Caco-2 (cell line): ENCODE measurements at regions not wholly inside any gene's neighbourhood (a gene's known extent, or its start where the extent isn't known, plus 50 kb on each side); places are given as distances from the start of the nearest gene placed in this dataset.

ENCODE experiments used
- BruUV-seq: library from RNA; stranded (reverse); fragments of 400-500 nt; replicated peaks from 2 replicates; lab custom pipeline; 2021; lab: Mats Ljungman, UMichigan
- CTCF ChIA-PET: fragments of 300-600 bp; sonication (Branson Sonifier 250); formaldehyde crosslinking; loops from one replicate; lab custom pipeline; 2022; ENCODE audit warnings: antibody characterized with exemption; lab: Charles Lee
- POLR2A ChIA-PET: fragments of 300-600 bp; sonication (Branson Sonifier 250); formaldehyde crosslinking; loops from one replicate; lab custom pipeline; 2022; ENCODE audit warnings: antibody characterized with exemption; lab: Charles Lee
- DNase-seq, 2 experiments: peaks; one replicate each; pipeline versions ENCODE4 v3.0.0 to v3.0.0-alpha.2; 2020 to 2022
- H3K27me3 ChIP-seq: replicated peaks from 2 replicates; pipeline ENCODE4 v1.6.0; 2011; ENCODE audit warnings: low read length; ENCODE audit not compliant: control insufficient read depth, insufficient read depth
- H3K36me3 ChIP-seq: 2 replicates; pipeline ENCODE4 v1.5.1; 2011; ENCODE audit warnings: low read length; ENCODE audit not compliant: control insufficient read depth, insufficient read depth
- H3K4me1 ChIP-seq: fragments of 250-450 bp; sonication (Bioruptor Pico); 2 replicates; pipeline ENCODE4 v1.5.1; 2020; ENCODE audit warnings: mild to moderate bottlenecking
- H3K4me3 ChIP-seq: 2 replicates; pipeline ENCODE4 v1.5.1; 2011; ENCODE audit warnings: low read depth, mild to moderate bottlenecking, control low read depth, low read length
- H3K9me3 ChIP-seq: fragments of 250-450 bp; sonication (Bioruptor Pico); 2 replicates; pipeline ENCODE4 v1.5.1; 2020; ENCODE audit warnings: mild to moderate bottlenecking, moderate library complexity
- H3K27ac Mint-ChIP-seq: one replicate; pipeline ENCODE4 v1.8.0; 2022; ENCODE audit warnings: mixed read lengths; ENCODE audit not compliant: unreplicated experiment
- H3K27me3 Mint-ChIP-seq: one replicate; pipeline ENCODE4 v1.8.0; 2022; ENCODE audit warnings: mixed read lengths; ENCODE audit not compliant: insufficient read depth, unreplicated experiment
- H3K36me3 Mint-ChIP-seq: one replicate; pipeline ENCODE4 v1.8.0; 2022; ENCODE audit warnings: mild to moderate bottlenecking, mixed read lengths; ENCODE audit not compliant: insufficient read depth, unreplicated experiment
- H3K4me1 Mint-ChIP-seq: one replicate; pipeline ENCODE4 v1.8.0; 2022; ENCODE audit warnings: low read depth, mixed read lengths; ENCODE audit not compliant: unreplicated experiment
- H3K4me3 Mint-ChIP-seq: one replicate; pipeline ENCODE4 v1.8.0; 2022; ENCODE audit warnings: mild to moderate bottlenecking, moderate library complexity, mixed read lengths; ENCODE audit not compliant: unreplicated experiment
- H3K9me3 Mint-ChIP-seq: one replicate; pipeline ENCODE4 v1.8.0; 2022; ENCODE audit warnings: mixed read lengths; ENCODE audit not compliant: unreplicated experiment
- intact Hi-C: fragments of 100-400 bp; cut with micrococcal nuclease; formaldehyde crosslinking; loops from one replicate; pipeline ENCODE4 v1.10.0; 2022; ENCODE audit not compliant: unreplicated experiment
- TF ChIP-seq, protein P1 (sequence below), 2 experiments: fragments of 200-600 bp in 1 of 2; IDR thresholded peaks; 1 replicate in 1 of 2; 2 replicates in 1 of 2; pipeline versions ENCODE4 v1.5.1 to v1.8.0; 2011 to 2022; ENCODE audit warnings: antibody characterized with exemption in 1 of 2, control low read depth in 1 of 2, inconsistent platforms in 1 of 2, low read depth in 1 of 2, low read length in 1 of 2, mild to moderate bottlenecking in 1 of 2, moderate library complexity in 1 of 2; ENCODE audit not compliant: insufficient read depth in 1 of 2, severe bottlenecking in 1 of 2, unreplicated experiment in 1 of 2

DNA sequence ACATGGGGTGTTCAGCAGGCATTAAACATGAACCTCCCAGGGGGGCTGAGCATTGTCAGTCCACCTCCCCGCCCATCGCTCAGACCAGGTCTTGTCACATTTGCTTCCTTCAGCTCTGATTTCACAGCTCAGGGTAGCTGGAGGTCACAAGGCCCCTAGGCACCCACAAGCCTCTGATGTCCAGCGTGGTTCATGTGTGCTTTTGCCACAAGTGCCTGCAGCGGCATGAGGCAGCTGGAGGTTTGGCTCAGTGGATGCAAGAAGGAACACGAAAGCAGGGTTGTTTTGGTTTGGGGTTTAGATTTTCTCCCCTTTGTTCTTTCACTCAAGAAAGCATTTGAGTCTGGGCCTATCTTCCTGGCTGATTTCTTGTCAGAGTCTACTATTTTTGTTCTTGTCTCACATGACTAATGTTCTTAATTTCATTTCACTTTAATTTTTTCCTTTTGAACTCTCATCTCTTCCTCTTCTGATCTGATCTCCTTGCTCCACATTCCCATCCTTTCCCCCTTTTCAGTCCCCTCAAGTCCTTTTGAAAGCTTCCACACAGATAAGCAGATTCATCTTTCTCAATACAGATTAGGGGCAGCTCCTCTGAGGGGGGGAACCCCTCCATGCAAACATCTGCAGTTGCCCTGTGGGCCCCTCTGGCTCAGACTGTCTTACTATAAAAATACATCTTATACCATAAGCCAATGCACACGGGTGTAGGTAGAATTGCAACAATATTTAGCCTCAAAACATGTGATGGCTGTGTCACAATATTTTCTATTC is 68.1 kb upstream of the CEP85L start:
- intact Hi-C loops = no loop called here
- DNase-seq = no peak
- H3K4me1 ChIP-seq = no peaks in the 10 kb centered on the region
- Mint-ChIP-seq H3K36me3 (no peaks in the 10 kb centered on the region), H3K27me3 (peaks cover 2% of the 10 kb centered on the region), H3K4me1 (no peaks in the 10 kb centered on the region), H3K27ac (no peak overlapping the region), H3K9me3 (no peaks in the 10 kb centered on the region), H3K4me3 (no peak overlapping the region)
- TF ChIP-seq, protein P1, sequence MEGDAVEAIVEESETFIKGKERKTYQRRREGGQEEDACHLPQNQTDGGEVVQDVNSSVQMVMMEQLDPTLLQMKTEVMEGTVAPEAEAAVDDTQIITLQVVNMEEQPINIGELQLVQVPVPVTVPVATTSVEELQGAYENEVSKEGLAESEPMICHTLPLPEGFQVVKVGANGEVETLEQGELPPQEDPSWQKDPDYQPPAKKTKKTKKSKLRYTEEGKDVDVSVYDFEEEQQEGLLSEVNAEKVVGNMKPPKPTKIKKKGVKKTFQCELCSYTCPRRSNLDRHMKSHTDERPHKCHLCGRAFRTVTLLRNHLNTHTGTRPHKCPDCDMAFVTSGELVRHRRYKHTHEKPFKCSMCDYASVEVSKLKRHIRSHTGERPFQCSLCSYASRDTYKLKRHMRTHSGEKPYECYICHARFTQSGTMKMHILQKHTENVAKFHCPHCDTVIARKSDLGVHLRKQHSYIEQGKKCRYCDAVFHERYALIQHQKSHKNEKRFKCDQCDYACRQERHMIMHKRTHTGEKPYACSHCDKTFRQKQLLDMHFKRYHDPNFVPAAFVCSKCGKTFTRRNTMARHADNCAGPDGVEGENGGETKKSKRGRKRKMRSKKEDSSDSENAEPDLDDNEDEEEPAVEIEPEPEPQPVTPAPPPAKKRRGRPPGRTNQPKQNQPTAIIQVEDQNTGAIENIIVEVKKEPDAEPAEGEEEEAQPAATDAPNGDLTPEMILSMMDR (IDR thresholded peaks at IDR 0.05; ENCODE audit: insufficient read depth in 1 of 2, low read depth in 1 of 2, low read length in 1 of 2, severe bottlenecking in 1 of 2, unreplicated experiment in 1 of 2) = no peak
- no peaks in the 10 kb centered on the region for H3K36me3 ChIP-seq
- no peaks in the 10 kb centered on the region for H3K9me3 ChIP-seq
- ChIA-PET POLR2A (no interaction called here), CTCF (no interaction called here)
- H3K4me3 ChIP-seq = no peak overlapping the region
- no peaks in the 10 kb centered on the region for H3K27me3 ChIP-seq
- no TSS peak for BruUV-seq

DNA sequence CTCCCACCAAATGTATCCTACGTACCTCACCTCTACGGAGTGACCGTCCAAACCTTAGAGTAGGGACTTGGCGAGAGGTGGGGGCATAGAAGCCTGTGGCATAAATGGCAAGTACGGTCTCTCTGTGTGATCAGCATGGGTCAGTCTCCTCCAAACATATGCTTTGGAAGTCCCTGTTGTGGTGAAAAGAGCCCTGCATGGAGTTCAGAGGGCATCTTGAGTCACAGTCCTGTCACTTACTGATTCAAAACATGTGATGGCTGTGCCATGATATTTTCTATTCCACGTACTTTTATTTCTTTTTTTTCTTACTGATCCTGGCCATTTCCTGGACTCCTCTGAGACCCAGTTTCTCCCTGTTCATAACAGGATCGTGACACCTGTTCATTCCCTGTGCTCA is 67.5 kb upstream of the CEP85L start:
- ChIA-PET POLR2A (no interaction called here), CTCF (no interaction called here)
- Mint-ChIP-seq H3K4me3 (no peak overlapping the region), H3K9me3 (no peaks in the 10 kb centered on the region), H3K4me1 (no peaks in the 10 kb centered on the region), H3K36me3 (no peaks in the 10 kb centered on the region), H3K27me3 (peaks cover 2% of the 10 kb centered on the region), H3K27ac (no peak overlapping the region)
- intact Hi-C loops = no loop called here
- no TSS peak for BruUV-seq
- no peaks in the 10 kb centered on the region for H3K9me3 ChIP-seq
- no peaks in the 10 kb centered on the region for H3K4me1 ChIP-seq
- no peak overlapping the region for H3K4me3 ChIP-seq
- H3K36me3 ChIP-seq = no peaks in the 10 kb centered on the region
- DNase-seq = no peak
- TF ChIP-seq, protein P1 (IDR thresholded peaks at IDR 0.05; ENCODE audit: insufficient read depth in 1 of 2, low read depth in 1 of 2, low read length in 1 of 2, severe bottlenecking in 1 of 2, unreplicated experiment in 1 of 2) = no peak
- no peaks in the 10 kb centered on the region for H3K27me3 ChIP-seq

DNA sequence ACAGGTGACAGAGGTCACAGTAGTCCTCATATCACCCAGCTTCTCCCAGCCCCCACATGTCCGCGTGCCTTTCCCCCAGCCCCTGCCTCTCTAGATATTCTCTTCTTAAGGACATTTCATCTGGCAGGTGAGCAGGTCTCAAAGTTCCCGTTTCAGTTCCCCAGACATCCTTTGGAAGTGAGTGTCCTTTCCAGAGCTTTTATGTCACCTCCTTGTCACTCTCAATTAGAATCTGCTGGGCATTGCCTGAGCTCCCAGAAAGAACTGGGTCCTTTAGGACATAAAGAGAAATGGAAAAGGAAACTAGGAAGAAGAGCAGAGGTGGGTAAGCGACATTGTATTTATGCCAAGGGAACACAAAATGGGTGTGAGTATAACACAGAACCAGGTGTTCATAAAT is 66.9 kb upstream of the CEP85L start:
- Mint-ChIP-seq H3K9me3 (no peaks in the 10 kb centered on the region), H3K4me1 (no peaks in the 10 kb centered on the region), H3K4me3 (no peak overlapping the region), H3K27me3 (peaks cover 3% of the 10 kb centered on the region), H3K27ac (no peak overlapping the region), H3K36me3 (no peaks in the 10 kb centered on the region)
- Histone ChIP-seq H3K9me3 (no peaks in the 10 kb centered on the region), H3K36me3 (no peaks in the 10 kb centered on the region), H3K4me1 (no peaks in the 10 kb centered on the region), H3K27me3 (no peaks in the 10 kb centered on the region), H3K4me3 (no peak overlapping the region)
- ChIA-PET POLR2A (no interaction called here), CTCF (no interaction called here)
- DNase-seq = no peak
- BruUV-seq = no TSS peak
- TF ChIP-seq, protein P1 (IDR thresholded peaks at IDR 0.05; ENCODE audit: insufficient read depth in 1 of 2, low read depth in 1 of 2, low read length in 1 of 2, severe bottlenecking in 1 of 2, unreplicated experiment in 1 of 2) = no peak
- intact Hi-C loops = no loop called here
